Lower leg skin (tissue), 3 donors: ENCODE measurements at regions not wholly inside any gene's neighbourhood (a gene's known extent, or its start where the extent isn't known, plus 50 kb on each side); places are given as distances from the start of the nearest gene placed in this dataset.

Experiments
- POLR2A ChIP-seq, 2 donors: fragments of 450-650 bp; IDR thresholded peaks; one replicate each; pipeline ENCODE4 v1.6.1; 2016 to 2017; ENCODE audit warnings: antibody characterized with exemption in 2 of 2, mild to moderate bottlenecking in 1 of 2, moderate library complexity in 1 of 2
- TF ChIP-seq, protein P1 (sequence below), 3 donors: fragments of 450-650 bp; IDR thresholded peaks; one replicate each; pipeline ENCODE4 v1.5.1; 2016; ENCODE audit warnings: antibody characterized with exemption in 3 of 3, mild to moderate bottlenecking in 3 of 3, moderate library complexity in 2 of 3

DNA sequence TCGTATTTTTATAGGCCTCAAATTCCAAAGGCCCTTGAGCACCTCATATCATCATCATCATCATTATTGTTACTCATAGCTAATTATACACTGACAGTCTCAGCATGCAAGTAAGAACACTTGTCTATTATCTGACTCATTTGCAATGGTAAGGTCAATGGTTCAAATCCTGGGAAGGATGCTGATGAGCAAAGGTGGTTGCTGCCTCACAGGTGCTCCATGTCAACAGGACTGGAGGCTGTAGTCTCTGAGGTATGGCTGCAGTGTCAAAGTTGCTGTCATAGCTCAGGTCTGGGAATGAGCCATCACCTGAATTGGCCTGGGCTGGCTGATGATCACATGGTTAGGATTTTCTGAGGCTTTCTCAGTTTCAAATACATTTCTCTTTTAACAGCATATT, 379.3 kb downstream of the BCL11A start:
- TF ChIP-seq, protein P1, sequence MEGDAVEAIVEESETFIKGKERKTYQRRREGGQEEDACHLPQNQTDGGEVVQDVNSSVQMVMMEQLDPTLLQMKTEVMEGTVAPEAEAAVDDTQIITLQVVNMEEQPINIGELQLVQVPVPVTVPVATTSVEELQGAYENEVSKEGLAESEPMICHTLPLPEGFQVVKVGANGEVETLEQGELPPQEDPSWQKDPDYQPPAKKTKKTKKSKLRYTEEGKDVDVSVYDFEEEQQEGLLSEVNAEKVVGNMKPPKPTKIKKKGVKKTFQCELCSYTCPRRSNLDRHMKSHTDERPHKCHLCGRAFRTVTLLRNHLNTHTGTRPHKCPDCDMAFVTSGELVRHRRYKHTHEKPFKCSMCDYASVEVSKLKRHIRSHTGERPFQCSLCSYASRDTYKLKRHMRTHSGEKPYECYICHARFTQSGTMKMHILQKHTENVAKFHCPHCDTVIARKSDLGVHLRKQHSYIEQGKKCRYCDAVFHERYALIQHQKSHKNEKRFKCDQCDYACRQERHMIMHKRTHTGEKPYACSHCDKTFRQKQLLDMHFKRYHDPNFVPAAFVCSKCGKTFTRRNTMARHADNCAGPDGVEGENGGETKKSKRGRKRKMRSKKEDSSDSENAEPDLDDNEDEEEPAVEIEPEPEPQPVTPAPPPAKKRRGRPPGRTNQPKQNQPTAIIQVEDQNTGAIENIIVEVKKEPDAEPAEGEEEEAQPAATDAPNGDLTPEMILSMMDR (IDR thresholded peaks at IDR 0.05), result no peak
- no peak for TF ChIP-seq POLR2A (IDR thresholded peaks at IDR 0.05)
